PFSK-1 (cell line): ENCODE measurements at regions not wholly inside any gene's neighbourhood (a gene's known extent, or its start where the extent isn't known, plus 50 kb on each side); places are given as distances from the start of the nearest gene placed in this dataset.

Source experiments
- FOXP2 ChIP-seq: optimal IDR thresholded peaks from 2 replicates; pipeline ENCODE3; 2011; ENCODE audit warnings: borderline replicate concordance, control low read depth, inconsistent platforms; ENCODE audit not compliant: insufficient read depth; ENCODE audit errors: extremely low read length, extremely low read depth
- POLR2AphosphoS5 ChIP-seq: IDR thresholded peaks from 2 replicates; pipeline ENCODE4 v1.6.1; 2012; ENCODE audit warnings: low read depth, mild to moderate bottlenecking, control low read depth, low read length, moderate library complexity
- REST ChIP-seq, 2 experiments: IDR thresholded peaks; 2 replicates each; pipeline versions ENCODE4 v1.6.1 to v1.8.0; 2011 to 2012; ENCODE audit warnings: low read depth in 2 of 2, low read length in 2 of 2, control low read depth in 1 of 2, inconsistent platforms in 1 of 2, mild to moderate bottlenecking in 1 of 2, moderate library complexity in 1 of 2; ENCODE audit not compliant: insufficient read depth in 1 of 2
- SIN3A ChIP-seq: IDR thresholded peaks from 2 replicates; pipeline ENCODE4 v1.6.1; 2012; ENCODE audit warnings: mild to moderate bottlenecking, low read length, moderate library complexity, borderline replicate concordance; ENCODE audit not compliant: insufficient read depth
- TAF1 ChIP-seq: IDR thresholded peaks from 2 replicates; pipeline ENCODE4 v1.6.1; 2012; ENCODE audit warnings: low read length, control low read depth, borderline replicate concordance; ENCODE audit not compliant: insufficient read depth

GRCh38 chr2:16726147-16726546, 60.5 kb upstream of the CYRIA start:
- TF ChIP-seq REST (IDR thresholded peaks at IDR 0.05; ENCODE audit: insufficient read depth in 1 of 2, low read depth in 2 of 2, low read length in 2 of 2) (no peak), SIN3A (no peak), POLR2AphosphoS5 (no peak), TAF1 (no peak), FOXP2 (no peak)
